ENCODE measurements at regions not wholly inside any gene's neighbourhood (a gene's known extent, or its start where the extent isn't known, plus 50 kb on each side); places are given as distances from the start of the nearest gene placed in this dataset.

DNA sequence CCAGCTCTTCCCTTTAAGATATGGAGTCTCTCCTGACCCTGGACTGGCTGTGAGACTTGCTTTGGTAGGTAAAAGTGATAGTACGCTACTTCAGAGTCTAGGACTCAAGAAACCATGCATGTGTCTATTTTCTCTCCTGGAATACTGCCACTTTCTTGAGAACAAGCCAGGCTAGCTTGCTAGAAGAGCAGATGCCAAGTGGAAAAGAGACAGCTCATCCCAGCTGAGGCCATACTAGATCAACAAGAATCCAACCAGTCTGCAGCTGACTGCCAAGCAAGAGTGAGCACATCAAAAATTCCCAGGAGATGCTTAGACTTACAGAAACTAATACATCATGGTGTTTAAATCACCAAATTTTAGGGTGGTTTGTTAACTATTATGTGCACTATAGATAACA is 208.3 kb upstream of the RBMS3 start:
- CTCF ChIA-PET: no interaction called here
- in situ Hi-C loops (cut with MboI): no loop called here
- Histone ChIP-seq H2AFZ (ENCODE audit: control insufficient read depth, low read depth, low read length) (no peak overlapping the region), H3K27ac (ENCODE audit: control insufficient read depth, insufficient read depth) (no peak overlapping the region), H4K20me1 (ENCODE audit: control insufficient read depth, insufficient read depth) (no peaks in the 10 kb centered on the region), H3K36me3 (ENCODE audit: control insufficient read depth in 2 of 2, insufficient read depth in 2 of 2, low read length in 1 of 2) (no peaks in the 10 kb centered on the region), H3K9ac (ENCODE audit: control insufficient read depth, insufficient read depth, low read length) (no peak overlapping the region), H3K4me1 (ENCODE audit: control insufficient read depth, insufficient read depth, low read length) (no peaks in the 10 kb centered on the region), H3K9me3 (replicated peaks; ENCODE audit: control insufficient read depth, insufficient read depth, low read length) (no peaks in the 10 kb centered on the region), H3K79me2 (ENCODE audit: control insufficient read depth, insufficient read depth, low read length) (no peaks in the 10 kb centered on the region), H3K27me3 (replicated peaks in 1 of 2; ENCODE audit: control insufficient read depth in 2 of 2, insufficient read depth in 2 of 2, low read length in 1 of 2) (no peaks in the 10 kb centered on the region), H3K4me2 (ENCODE audit: control insufficient read depth, insufficient read depth) (no peak overlapping the region), H3K4me3 (no peak overlapping the region)
- ATAC-seq: no peak
- intact Hi-C loops (cut with micrococcal nuclease; ENCODE audit: unreplicated experiment): no loop called here
- DNase-seq (ENCODE audit: low read depth, low spot score): no peak
- SMC1A ChIA-PET (ENCODE audit: uncharacterized antibody, unreplicated experiment): no interaction called here
- WGBS (ENCODE audit: insufficient coverage, insufficient replicate concordance, low lambda C conversion rate, missing lambda C conversion rate): 0% methylated on average over 1 of the region's 1 CpG
- RAD21 ChIA-PET (ENCODE audit: unreplicated experiment): no interaction called here
- FAIRE-seq: no peak
- BruUV-seq (replicated peaks): no TSS peak
- POLR2A ChIA-PET: no interaction called here
- TF ChIP-seq, protein P1, sequence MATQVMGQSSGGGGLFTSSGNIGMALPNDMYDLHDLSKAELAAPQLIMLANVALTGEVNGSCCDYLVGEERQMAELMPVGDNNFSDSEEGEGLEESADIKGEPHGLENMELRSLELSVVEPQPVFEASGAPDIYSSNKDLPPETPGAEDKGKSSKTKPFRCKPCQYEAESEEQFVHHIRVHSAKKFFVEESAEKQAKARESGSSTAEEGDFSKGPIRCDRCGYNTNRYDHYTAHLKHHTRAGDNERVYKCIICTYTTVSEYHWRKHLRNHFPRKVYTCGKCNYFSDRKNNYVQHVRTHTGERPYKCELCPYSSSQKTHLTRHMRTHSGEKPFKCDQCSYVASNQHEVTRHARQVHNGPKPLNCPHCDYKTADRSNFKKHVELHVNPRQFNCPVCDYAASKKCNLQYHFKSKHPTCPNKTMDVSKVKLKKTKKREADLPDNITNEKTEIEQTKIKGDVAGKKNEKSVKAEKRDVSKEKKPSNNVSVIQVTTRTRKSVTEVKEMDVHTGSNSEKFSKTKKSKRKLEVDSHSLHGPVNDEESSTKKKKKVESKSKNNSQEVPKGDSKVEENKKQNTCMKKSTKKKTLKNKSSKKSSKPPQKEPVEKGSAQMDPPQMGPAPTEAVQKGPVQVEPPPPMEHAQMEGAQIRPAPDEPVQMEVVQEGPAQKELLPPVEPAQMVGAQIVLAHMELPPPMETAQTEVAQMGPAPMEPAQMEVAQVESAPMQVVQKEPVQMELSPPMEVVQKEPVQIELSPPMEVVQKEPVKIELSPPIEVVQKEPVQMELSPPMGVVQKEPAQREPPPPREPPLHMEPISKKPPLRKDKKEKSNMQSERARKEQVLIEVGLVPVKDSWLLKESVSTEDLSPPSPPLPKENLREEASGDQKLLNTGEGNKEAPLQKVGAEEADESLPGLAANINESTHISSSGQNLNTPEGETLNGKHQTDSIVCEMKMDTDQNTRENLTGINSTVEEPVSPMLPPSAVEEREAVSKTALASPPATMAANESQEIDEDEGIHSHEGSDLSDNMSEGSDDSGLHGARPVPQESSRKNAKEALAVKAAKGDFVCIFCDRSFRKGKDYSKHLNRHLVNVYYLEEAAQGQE (IDR thresholded peaks at IDR 0.05; ENCODE audit: low read depth, low read length): no peak
- TF ChIP-seq MTA2 (IDR thresholded peaks at IDR 0.05; ENCODE audit: low read depth) (no peak), LARP7 (IDR thresholded peaks at IDR 0.05) (no peak), TAF1 (IDR thresholded peaks at IDR 0.05; ENCODE audit: borderline replicate concordance, low read depth, low read length) (no peak), MEF2A (IDR thresholded peaks at IDR 0.05; ENCODE audit: insufficient read depth, low read depth, low read length) (no peak), SUPT20H (IDR thresholded peaks at IDR 0.05; ENCODE audit: borderline replicate concordance, control insufficient read depth, low read depth, low read length) (no peak), NFYB (IDR thresholded peaks at IDR 0.05; ENCODE audit: insufficient read depth, low read depth, low read length) (no peak), RAD21 (IDR thresholded peaks at IDR 0.05; ENCODE audit: insufficient read depth, low read depth, low read length) (no peak), NFYA (IDR thresholded peaks at IDR 0.05; ENCODE audit: borderline replicate concordance, low read depth, low read length) (no peak), PML (IDR thresholded peaks at IDR 0.05; ENCODE audit: low read length) (no peak), KDM1A (IDR thresholded peaks at IDR 0.05; ENCODE audit: borderline replicate concordance) (no peak), SMAD5 (IDR thresholded peaks at IDR 0.05; ENCODE audit: low read depth) (no peak), IKZF2 (IDR thresholded peaks at IDR 0.05) (no peak), STAT3 (IDR thresholded peaks at IDR 0.05; ENCODE audit: low read depth, low read length) (no peak), POLR2A (IDR thresholded peaks at IDR 0.05; ENCODE audit: low read depth, low read length) (no peak), RELA (IDR thresholded peaks at IDR 0.05; ENCODE audit: borderline replicate concordance, partially characterized antibody) (no peak)
- TF ChIP-seq, protein P2, sequence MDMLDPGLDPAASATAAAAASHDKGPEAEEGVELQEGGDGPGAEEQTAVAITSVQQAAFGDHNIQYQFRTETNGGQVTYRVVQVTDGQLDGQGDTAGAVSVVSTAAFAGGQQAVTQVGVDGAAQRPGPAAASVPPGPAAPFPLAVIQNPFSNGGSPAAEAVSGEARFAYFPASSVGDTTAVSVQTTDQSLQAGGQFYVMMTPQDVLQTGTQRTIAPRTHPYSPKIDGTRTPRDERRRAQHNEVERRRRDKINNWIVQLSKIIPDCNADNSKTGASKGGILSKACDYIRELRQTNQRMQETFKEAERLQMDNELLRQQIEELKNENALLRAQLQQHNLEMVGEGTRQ (IDR thresholded peaks at IDR 0.05; ENCODE audit: borderline replicate concordance, low read depth, low read length): no peak
- TF ChIP-seq, protein P3, sequence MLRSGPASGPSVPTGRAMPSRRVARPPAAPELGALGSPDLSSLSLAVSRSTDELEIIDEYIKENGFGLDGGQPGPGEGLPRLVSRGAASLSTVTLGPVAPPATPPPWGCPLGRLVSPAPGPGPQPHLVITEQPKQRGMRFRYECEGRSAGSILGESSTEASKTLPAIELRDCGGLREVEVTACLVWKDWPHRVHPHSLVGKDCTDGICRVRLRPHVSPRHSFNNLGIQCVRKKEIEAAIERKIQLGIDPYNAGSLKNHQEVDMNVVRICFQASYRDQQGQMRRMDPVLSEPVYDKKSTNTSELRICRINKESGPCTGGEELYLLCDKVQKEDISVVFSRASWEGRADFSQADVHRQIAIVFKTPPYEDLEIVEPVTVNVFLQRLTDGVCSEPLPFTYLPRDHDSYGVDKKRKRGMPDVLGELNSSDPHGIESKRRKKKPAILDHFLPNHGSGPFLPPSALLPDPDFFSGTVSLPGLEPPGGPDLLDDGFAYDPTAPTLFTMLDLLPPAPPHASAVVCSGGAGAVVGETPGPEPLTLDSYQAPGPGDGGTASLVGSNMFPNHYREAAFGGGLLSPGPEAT (IDR thresholded peaks at IDR 0.05; ENCODE audit: low read depth): no peak
- TF ChIP-seq, protein P4, sequence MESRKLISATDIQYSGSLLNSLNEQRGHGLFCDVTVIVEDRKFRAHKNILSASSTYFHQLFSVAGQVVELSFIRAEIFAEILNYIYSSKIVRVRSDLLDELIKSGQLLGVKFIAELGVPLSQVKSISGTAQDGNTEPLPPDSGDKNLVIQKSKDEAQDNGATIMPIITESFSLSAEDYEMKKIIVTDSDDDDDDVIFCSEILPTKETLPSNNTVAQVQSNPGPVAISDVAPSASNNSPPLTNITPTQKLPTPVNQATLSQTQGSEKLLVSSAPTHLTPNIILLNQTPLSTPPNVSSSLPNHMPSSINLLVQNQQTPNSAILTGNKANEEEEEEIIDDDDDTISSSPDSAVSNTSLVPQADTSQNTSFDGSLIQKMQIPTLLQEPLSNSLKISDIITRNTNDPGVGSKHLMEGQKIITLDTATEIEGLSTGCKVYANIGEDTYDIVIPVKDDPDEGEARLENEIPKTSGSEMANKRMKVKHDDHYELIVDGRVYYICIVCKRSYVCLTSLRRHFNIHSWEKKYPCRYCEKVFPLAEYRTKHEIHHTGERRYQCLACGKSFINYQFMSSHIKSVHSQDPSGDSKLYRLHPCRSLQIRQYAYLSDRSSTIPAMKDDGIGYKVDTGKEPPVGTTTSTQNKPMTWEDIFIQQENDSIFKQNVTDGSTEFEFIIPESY (IDR thresholded peaks at IDR 0.05): no peak

Data from GM12878 (cell line).